Neuronal stem cell (in vitro differentiated cells): ENCODE measurements at regions not wholly inside any gene's neighbourhood (a gene's known extent, or its start where the extent isn't known, plus 50 kb on each side); places are given as distances from the start of the nearest gene placed in this dataset.

Experiments used
- DNase-seq: peaks from one replicate; pipeline ENCODE4 v3.0.0-alpha.2; 2013; ENCODE audit warnings: low spot score
- H2AFZ ChIP-seq: one replicate; pipeline ENCODE4 v1.6.1; 2013; ENCODE audit warnings: mild to moderate bottlenecking, low read length, inconsistent platforms
- H2AK5ac ChIP-seq: 2 replicates; pipeline ENCODE4 v1.6.1; 2013; ENCODE audit warnings: low read depth, mild to moderate bottlenecking, inconsistent platforms, low read length, moderate library complexity, mixed read lengths
- H2BK120ac ChIP-seq: 2 replicates; pipeline ENCODE4 v1.6.1; 2013; ENCODE audit warnings: low read depth, mild to moderate bottlenecking, inconsistent platforms, low read length, moderate library complexity, mixed read lengths
- H2BK12ac ChIP-seq: one replicate; pipeline ENCODE4 v1.6.1; 2013; ENCODE audit warnings: low read length, inconsistent platforms
- H2BK15ac ChIP-seq: 2 replicates; pipeline ENCODE4 v1.6.1; 2013; ENCODE audit warnings: mild to moderate bottlenecking, low read length, inconsistent platforms, mixed read lengths
- H2BK5ac ChIP-seq: one replicate; pipeline ENCODE4 v1.6.1; 2013; ENCODE audit warnings: inconsistent platforms, mild to moderate bottlenecking, low read length, moderate library complexity
- H3K14ac ChIP-seq: one replicate; pipeline ENCODE4 v1.6.1; 2013; ENCODE audit warnings: low read length, inconsistent platforms
- H3K18ac ChIP-seq: 2 replicates; pipeline ENCODE4 v1.6.1; 2013; ENCODE audit warnings: low read length, inconsistent platforms
- H3K23ac ChIP-seq: 2 replicates; pipeline ENCODE4 v1.6.1; 2013; ENCODE audit warnings: low read depth, mild to moderate bottlenecking, mixed read lengths, low read length, inconsistent platforms; ENCODE audit not compliant: poor library complexity
- H3K27ac ChIP-seq: replicated peaks from 3 replicates; pipeline ENCODE4 v1.5.1; 2013; ENCODE audit warnings: low read length, inconsistent platforms
- H3K27me3 ChIP-seq, 3 experiments: 2 replicates each; pipeline ENCODE4 v1.6.1; 2013; ENCODE audit warnings: low read length in 3 of 3, mild to moderate bottlenecking in 2 of 3, inconsistent platforms in 1 of 3, low read depth in 1 of 3, mixed read lengths in 1 of 3, moderate library complexity in 1 of 3; ENCODE audit not compliant: control insufficient read depth in 3 of 3, insufficient read depth in 3 of 3
- H3K36me3 ChIP-seq, 2 donors: replicated peaks in 1 of 2; 2 replicates each; pipeline ENCODE4 v1.6.1; 2013; ENCODE audit warnings: low read length in 2 of 2; ENCODE audit not compliant: control insufficient read depth in 2 of 2, insufficient read depth in 2 of 2
- H3K4ac ChIP-seq: 2 replicates; pipeline ENCODE4 v1.6.1; 2013; ENCODE audit warnings: inconsistent platforms, mild to moderate bottlenecking, low read length, moderate library complexity
- H3K4me1 ChIP-seq, 2 donors: 1 replicate in 1 of 2; 2 replicates in 1 of 2; pipeline ENCODE4 v1.6.1; 2013; ENCODE audit warnings: low read length in 2 of 2, low read depth in 1 of 2; ENCODE audit not compliant: control insufficient read depth in 2 of 2, insufficient read depth in 1 of 2
- H3K4me2 ChIP-seq: one replicate; pipeline ENCODE4 v1.6.1; 2013; ENCODE audit warnings: mild to moderate bottlenecking, low read length, inconsistent platforms; ENCODE audit not compliant: insufficient read depth, poor library complexity, severe bottlenecking
- H3K4me3 ChIP-seq, 2 donors: 2 replicates each; pipeline ENCODE4 v1.5.1; 2013; ENCODE audit warnings: low read length in 2 of 2, mild to moderate bottlenecking in 2 of 2, inconsistent platforms in 1 of 2, moderate library complexity in 1 of 2
- H3K79me1 ChIP-seq: one replicate; pipeline ENCODE4 v1.6.1; 2013; ENCODE audit warnings: low read depth, mild to moderate bottlenecking, inconsistent platforms, low read length, moderate library complexity
- H3K9ac ChIP-seq: one replicate; pipeline ENCODE4 v1.6.1; 2013; ENCODE audit warnings: mild to moderate bottlenecking, low read depth, low read length, inconsistent platforms; ENCODE audit not compliant: poor library complexity
- H3K9me3 ChIP-seq, 2 donors: replicated peaks in 1 of 2; 2 replicates each; pipeline versions ENCODE3 to v1.6.1; 2013; ENCODE audit warnings: low read length in 2 of 2, mild to moderate bottlenecking in 2 of 2, inconsistent platforms in 1 of 2, low read depth in 1 of 2, mixed read lengths in 1 of 2, moderate library complexity in 1 of 2; ENCODE audit not compliant: control insufficient read depth in 2 of 2, insufficient read depth in 1 of 2
- H4K8ac ChIP-seq: one replicate; pipeline ENCODE4 v1.6.1; 2013; ENCODE audit warnings: low read depth, mild to moderate bottlenecking, inconsistent platforms, low read length, moderate library complexity
- H4K91ac ChIP-seq: one replicate; pipeline ENCODE4 v1.6.1; 2013; ENCODE audit warnings: low read length, low read depth, mild to moderate bottlenecking, inconsistent platforms; ENCODE audit not compliant: poor library complexity
- WGBS, 2 donors: extraction: QIAGEN DNeasy Blood & Tissue Kit; methylation state at CpG; one replicate each; pipeline ENCODE4 v1.1.7; 2013; ENCODE audit warnings: missing lambda C conversion rate in 2 of 2, mixed read lengths in 1 of 2; ENCODE audit not compliant: insufficient read length in 2 of 2, insufficient replicate concordance in 1 of 2; ENCODE audit errors: extremely low coverage in 2 of 2; 5-methylcytosine and 5-hydroxymethylcytosine counted together

DNA sequence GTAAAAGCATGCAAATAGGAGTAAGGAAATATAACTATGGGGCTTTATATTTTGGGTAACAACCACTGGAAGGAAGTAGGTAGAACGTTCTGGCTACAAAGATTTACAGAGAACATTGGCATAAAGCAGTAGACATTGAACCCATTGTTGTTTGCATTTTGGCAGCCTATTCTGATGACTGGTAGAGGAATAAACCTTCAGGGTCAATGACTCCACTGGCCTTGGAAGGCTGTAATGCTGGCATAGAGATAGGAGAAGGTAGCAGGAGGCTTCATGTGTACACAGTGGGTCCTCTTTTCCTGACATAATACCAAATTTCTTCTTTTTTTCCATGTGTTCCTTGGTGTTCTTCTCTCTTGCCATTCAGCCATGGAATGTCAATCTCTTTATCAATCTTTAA, 462.8 kb upstream of the ZNF462 start:
- Histone ChIP-seq H3K4me1 (peaks cover 3 to 11% of the 10 kb centered on the region in 2 donors), H3K18ac (no peak overlapping the region), H4K8ac (no peak overlapping the region), H2BK15ac (no peak overlapping the region), H3K14ac (no peak overlapping the region), H2AFZ (no peak overlapping the region), H3K79me1 (no peaks in the 10 kb centered on the region), H3K9me3 (no peaks in the 10 kb centered on the region), H3K27ac (no peak overlapping the region), H3K4me3 (no peak overlapping the region), H3K23ac (no peak overlapping the region), H3K4me2 (no peak overlapping the region), H2BK120ac (no peak overlapping the region), H2BK12ac (no peak overlapping the region), H3K36me3 (no peaks in the 10 kb centered on the region), H3K27me3 (no peaks in the 10 kb centered on the region), H2BK5ac (no peak overlapping the region), H2AK5ac (no peak overlapping the region), H3K4ac (no peak overlapping the region), H3K9ac (no peak overlapping the region), H4K91ac (no peak overlapping the region)
- WGBS, 2 donors: no CpG with 5 or more reads among the region's 1 CpG
- no peak for DNase-seq

DNA sequence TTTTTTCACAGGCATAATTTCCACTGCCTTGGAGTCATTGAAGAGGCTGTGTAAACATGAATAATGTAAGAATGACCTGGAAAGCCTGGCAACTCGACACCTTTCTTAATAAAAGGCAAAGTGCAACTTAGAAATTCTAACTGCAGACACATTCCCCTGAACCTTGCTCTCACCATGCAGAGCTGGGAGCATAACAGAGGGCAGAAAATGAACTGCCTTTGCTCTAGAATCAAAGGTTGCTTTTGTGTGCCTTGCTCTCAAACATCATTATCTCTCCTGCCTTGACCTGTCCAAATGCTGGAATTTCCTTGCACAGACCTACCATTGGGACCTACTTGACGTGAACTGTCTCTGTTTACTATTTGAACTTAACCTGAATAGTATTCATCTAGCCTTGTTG, 462.0 kb upstream of the ZNF462 start:
- no peak overlapping the region for H2AK5ac ChIP-seq
- no peak overlapping the region for H2BK12ac ChIP-seq
- no CpG with 5 or more reads among the region's 2 CpGs for WGBS, 2 donors
- H3K9ac ChIP-seq: no peak overlapping the region
- no peaks in the 10 kb centered on the region for H3K9me3 ChIP-seq
- H2AFZ ChIP-seq: peak overlapping the region; percentile 7
- DNase-seq: no peak
- no peak overlapping the region for H2BK120ac ChIP-seq
- no peak overlapping the region for H2BK5ac ChIP-seq
- H3K4me1 ChIP-seq: peaks cover 3 to 18% of the 10 kb centered on the region in 2 donors
- H3K4me3 ChIP-seq: no peak overlapping the region
- no peaks in the 10 kb centered on the region for H3K36me3 ChIP-seq
- no peaks in the 10 kb centered on the region for H3K27me3 ChIP-seq
- no peak overlapping the region for H3K4me2 ChIP-seq
- no peak overlapping the region for H3K27ac ChIP-seq
- no peak overlapping the region for H3K14ac ChIP-seq
- H4K8ac ChIP-seq: no peak overlapping the region
- H4K91ac ChIP-seq: no peak overlapping the region
- H3K4ac ChIP-seq: no peak overlapping the region
- H2BK15ac ChIP-seq: no peak overlapping the region
- H3K79me1 ChIP-seq: no peaks in the 10 kb centered on the region
- H3K18ac ChIP-seq: no peak overlapping the region
- H3K23ac ChIP-seq: no peak overlapping the region

DNA sequence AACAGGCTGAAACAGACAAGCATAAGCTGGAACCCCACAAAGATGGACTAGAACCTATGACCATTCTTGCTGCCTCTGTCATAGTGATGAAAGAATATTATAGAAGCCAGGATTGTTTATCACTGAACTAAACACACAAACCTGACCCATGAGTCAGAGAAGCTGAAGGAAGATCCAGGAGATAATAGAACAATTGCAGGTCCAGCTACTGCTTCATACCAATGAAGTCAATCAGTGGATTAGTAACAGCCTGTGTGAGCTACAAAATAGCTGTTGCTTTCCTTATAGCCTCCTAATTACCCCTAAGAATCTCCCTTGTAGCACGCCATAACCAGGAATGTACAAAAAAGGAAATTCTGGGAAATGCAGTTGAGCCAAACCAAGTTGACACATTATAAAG, 459.9 kb upstream of the ZNF462 start:
- Histone ChIP-seq H3K27ac (peak overlapping the region; percentile 22), H3K79me1 (no peaks in the 10 kb centered on the region), H3K18ac (no peak overlapping the region), H3K23ac (no peak overlapping the region), H2BK5ac (no peak overlapping the region), H3K27me3 (no peaks in the 10 kb centered on the region), H2BK120ac (no peak overlapping the region), H3K14ac (no peak overlapping the region), H2BK15ac (no peak overlapping the region), H3K4me1 (peaks cover 5 to 26% of the 10 kb centered on the region in 2 donors), H3K9me3 (no peaks in the 10 kb centered on the region), H3K4ac (no peak overlapping the region), H4K91ac (no peak overlapping the region), H2BK12ac (no peak overlapping the region), H3K36me3 (no peaks in the 10 kb centered on the region), H3K4me2 (no peak overlapping the region), H3K9ac (no peak overlapping the region), H2AK5ac (no peak overlapping the region), H2AFZ (peak overlapping the region; percentile 57), H3K4me3 (no peak overlapping the region), H4K8ac (no peak overlapping the region)
- no CpG with 5 or more reads among the region's 1 CpG for WGBS, 2 donors
- DNase-seq: no peak

DNA sequence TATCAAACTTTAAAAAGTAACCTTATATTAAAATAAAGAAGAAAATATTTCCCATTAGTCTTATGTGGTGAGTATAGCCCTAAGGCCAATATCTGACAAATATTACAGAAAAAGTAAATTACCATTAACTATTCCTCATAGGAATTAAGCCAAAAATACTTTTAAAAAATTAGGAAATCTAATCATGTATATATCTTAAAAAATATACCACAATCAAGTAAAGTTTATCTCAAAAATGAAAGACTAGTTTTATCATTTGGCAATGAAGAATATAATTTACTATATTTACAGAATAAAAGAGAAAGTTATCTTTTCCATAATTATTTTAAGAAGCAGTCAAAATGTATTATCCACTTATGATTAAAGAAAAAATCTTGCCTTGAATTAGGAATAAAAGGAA, 458.8 kb upstream of the ZNF462 start:
- Histone ChIP-seq H3K4me1 (peaks cover 5 to 26% of the 10 kb centered on the region in 2 donors), H3K4ac (no peak overlapping the region), H2BK12ac (no peak overlapping the region), H4K91ac (no peak overlapping the region), H2BK120ac (no peak overlapping the region), H3K36me3 (no peaks in the 10 kb centered on the region), H3K27ac (no peak overlapping the region), H3K79me1 (no peaks in the 10 kb centered on the region), H3K18ac (no peak overlapping the region), H2AK5ac (no peak overlapping the region), H2BK5ac (no peak overlapping the region), H3K4me2 (no peak overlapping the region), H2AFZ (no peak overlapping the region), H3K23ac (no peak overlapping the region), H3K9ac (no peak overlapping the region), H3K27me3 (no peaks in the 10 kb centered on the region), H4K8ac (no peak overlapping the region), H3K14ac (no peak overlapping the region), H3K4me3 (no peak overlapping the region), H3K9me3 (no peaks in the 10 kb centered on the region), H2BK15ac (no peak overlapping the region)
- no peak for DNase-seq
